Activated CD8-positive, alpha-beta memory T cell treated with anti-CD3 and anti-CD28 coated beads for 36 hours (primary cell): ENCODE measurements at regions not wholly inside any gene's neighbourhood (a gene's known extent, or its start where the extent isn't known, plus 50 kb on each side); places are given as distances from the start of the nearest gene placed in this dataset.
"Not testable (repeated sequence)": the region's sequence is repeated elsewhere in the genome, so short reads cannot be mapped to it uniquely, and the experiment has no call there.

Experiments
- CTCF ChIA-PET: fragments of 350-600 bp; sonication (Branson Sonifier 250); formaldehyde crosslinking; loops from one replicate; lab custom pipeline; 2021; ENCODE audit warnings: antibody characterized with exemption; lab: Charles Lee
- POLR2A ChIA-PET: fragments of 350-600 bp; sonication (Branson Sonifier 250); formaldehyde crosslinking; loops from one replicate; lab custom pipeline; 2021; ENCODE audit warnings: antibody characterized with exemption; lab: Charles Lee

GRCh38 chr17:16848997-16849396, 122.9 kb downstream of the TNFRSF13B start:
- CTCF ChIA-PET, POLR2A ChIA-PET: not testable (repeated sequence)

- POLR2A ChIA-PET, CTCF ChIA-PET: not testable (repeated sequence)
These were observed 126.8 kb downstream of the TNFRSF13B start for GRCh38 chr17:16845098-16845497.

- POLR2A ChIA-PET = not testable (repeated sequence)
These were observed 127.2 kb downstream of the TNFRSF13B start for GRCh38 chr17:16844669-16845068.

GRCh38 chr17:16843511-16843910, 128.4 kb downstream of the TNFRSF13B start:
- POLR2A ChIA-PET, CTCF ChIA-PET: not testable (repeated sequence)

More at GRCh38 chr17:16844669-16845068, 127.2 kb downstream of the TNFRSF13B start:
- CTCF ChIA-PET = not testable (repeated sequence)

- POLR2A ChIA-PET, CTCF ChIA-PET: not testable (repeated sequence)
These were observed 129.6 kb downstream of the TNFRSF13B start for GRCh38 chr17:16842346-16842745.

GRCh38 chr17:16841896-16842295, 130.0 kb downstream of the TNFRSF13B start:
- POLR2A ChIA-PET, CTCF ChIA-PET: not testable (repeated sequence)

- CTCF ChIA-PET, POLR2A ChIA-PET: not testable (repeated sequence)
These were observed 131.7 kb downstream of the TNFRSF13B start for GRCh38 chr17:16840219-16840618.

- CTCF ChIA-PET, POLR2A ChIA-PET: not testable (repeated sequence)
These were observed 132.4 kb downstream of the TNFRSF13B start for GRCh38 chr17:16839242-16840175.

GRCh38 chr17:16838795-16839194, 133.1 kb downstream of the TNFRSF13B start:
- POLR2A ChIA-PET, CTCF ChIA-PET: not testable (repeated sequence)

- CTCF ChIA-PET, POLR2A ChIA-PET: not testable (repeated sequence)
These were observed 133.6 kb downstream of the TNFRSF13B start for GRCh38 chr17:16838287-16838686.

- CTCF ChIA-PET, POLR2A ChIA-PET: not testable (repeated sequence)
These were observed 134.3 kb downstream of the TNFRSF13B start for GRCh38 chr17:16837468-16838266.

- POLR2A ChIA-PET, CTCF ChIA-PET: not testable (repeated sequence)
These were observed 135.5 kb downstream of the TNFRSF13B start for GRCh38 chr17:16836315-16836915.

GRCh38 chr17:16833517-16833916, 138.4 kb downstream of the TNFRSF13B start:
- POLR2A ChIA-PET, CTCF ChIA-PET: not testable (repeated sequence)

GRCh38 chr17:16832853-16833252, 139.1 kb downstream of the TNFRSF13B start:
- POLR2A ChIA-PET, CTCF ChIA-PET: not testable (repeated sequence)

- CTCF ChIA-PET, POLR2A ChIA-PET: not testable (repeated sequence)
These were observed 139.7 kb downstream of the TNFRSF13B start for GRCh38 chr17:16832206-16832605.

GRCh38 chr17:16830770-16831169, 140.7 kb downstream of the CCDC144A start:
- POLR2A ChIA-PET = not testable (repeated sequence)

GRCh38 chr17:16830219-16830618, 140.2 kb downstream of the CCDC144A start:
- CTCF ChIA-PET, POLR2A ChIA-PET: not testable (repeated sequence)

More at GRCh38 chr17:16830770-16831169, 140.7 kb downstream of the CCDC144A start:
- CTCF ChIA-PET = not testable (repeated sequence)
